Loucy (cell line): ENCODE measurements at regions not wholly inside any gene's neighbourhood (a gene's known extent, or its start where the extent isn't known, plus 50 kb on each side); places are given as distances from the start of the nearest gene placed in this dataset.

Experiments
- H2AFZ ChIP-seq: fragments of 200-600 bp; sonication (generic); 2 replicates; pipeline ENCODE4 v1.6.0; 2016; ENCODE audit warnings: antibody characterized with exemption, mild to moderate bottlenecking, low read length, moderate library complexity
- H3F3A ChIP-seq: fragments of 200-600 bp; 2 replicates; pipeline ENCODE4 v1.6.0; 2016; ENCODE audit warnings: antibody characterized with exemption, low read depth, mild to moderate bottlenecking
- H3K27me3 ChIP-seq: fragments of 200-600 bp; sonication (generic); 2 replicates; pipeline ENCODE4 v1.6.1; 2014; ENCODE audit warnings: low read length, mild to moderate bottlenecking; ENCODE audit not compliant: insufficient read depth, poor library complexity, severe bottlenecking
- H3K36me3 ChIP-seq: fragments of 200-600 bp; sonication (generic); 2 replicates; pipeline ENCODE4 v1.6.1; 2016; ENCODE audit warnings: low read length; ENCODE audit not compliant: insufficient read depth
- H3K4me1 ChIP-seq: fragments of 200-600 bp; sonication (generic); 2 replicates; pipeline ENCODE4 v1.5.1; 2014; ENCODE audit warnings: low read length, mild to moderate bottlenecking; ENCODE audit not compliant: insufficient read depth, poor library complexity, severe bottlenecking
- H3K4me2 ChIP-seq: fragments of 200-600 bp; sonication (generic); 2 replicates; pipeline ENCODE4 v1.6.0; 2014; ENCODE audit warnings: antibody characterized with exemption, low read length, low read depth, mild to moderate bottlenecking; ENCODE audit not compliant: poor library complexity, severe bottlenecking
- H3K4me3 ChIP-seq: fragments of 200-600 bp; sonication (generic); 2 replicates; pipeline ENCODE4 v1.5.1; 2014; ENCODE audit warnings: low read length, mild to moderate bottlenecking, mixed read lengths; ENCODE audit not compliant: poor library complexity, severe bottlenecking
- H3K79me2 ChIP-seq: fragments of 200-600 bp; sonication (generic); 2 replicates; pipeline ENCODE4 v1.6.1; 2014; ENCODE audit warnings: low read length; ENCODE audit not compliant: insufficient read depth
- H3K9ac ChIP-seq: fragments of 200-600 bp; sonication (generic); 2 replicates; pipeline ENCODE4 v1.6.0; 2014; ENCODE audit warnings: mild to moderate bottlenecking, low read depth, low read length, moderate library complexity; ENCODE audit not compliant: poor library complexity, severe bottlenecking
- H3K9me2 ChIP-seq: fragments of 200-600 bp; sonication (generic); replicated peaks from 2 replicates; pipeline ENCODE4 v1.6.1; 2016; ENCODE audit warnings: low read depth, low read length, mixed read lengths
- H3K9me3 ChIP-seq: fragments of 200-600 bp; sonication (generic); 2 replicates; pipeline ENCODE4 v1.6.1; 2014; ENCODE audit warnings: mild to moderate bottlenecking, antibody characterized with exemption, low read length, low read depth; ENCODE audit not compliant: insufficient read depth
- H4K20me1 ChIP-seq: fragments of 200-600 bp; sonication (generic); 2 replicates; pipeline ENCODE4 v1.6.0; 2014; ENCODE audit warnings: antibody characterized with exemption, low read length, mild to moderate bottlenecking; ENCODE audit not compliant: insufficient read depth, poor library complexity, severe bottlenecking
- EZH2phosphoT487 ChIP-seq: fragments of 200-600 bp; IDR thresholded peaks from 2 replicates; pipeline ENCODE4 v1.6.1; 2018; ENCODE audit warnings: antibody characterized with exemption, mild to moderate bottlenecking, moderate library complexity, borderline replicate concordance
- TF ChIP-seq, protein P1 (sequence below): fragments of 200-600 bp; sonication (generic); conservative IDR thresholded peaks from 2 replicates; pipeline ENCODE4 v1.5.1; 2014; ENCODE audit warnings: mild to moderate bottlenecking, antibody characterized with exemption, low read length

- Histone ChIP-seq H3K9me3 (no peaks in the 10 kb centered on the region), H3F3A (no peaks in the 10 kb centered on the region), H3K36me3 (no peaks in the 10 kb centered on the region), H3K9me2 (no peaks in the 10 kb centered on the region), H3K9ac (no peak overlapping the region), H4K20me1 (no peaks in the 10 kb centered on the region), H2AFZ (no peak overlapping the region), H3K27me3 (no peaks in the 10 kb centered on the region), H3K4me1 (no peaks in the 10 kb centered on the region), H3K4me3 (no peak overlapping the region), H3K4me2 (no peak overlapping the region), H3K79me2 (no peaks in the 10 kb centered on the region)
- TF ChIP-seq, protein P1, sequence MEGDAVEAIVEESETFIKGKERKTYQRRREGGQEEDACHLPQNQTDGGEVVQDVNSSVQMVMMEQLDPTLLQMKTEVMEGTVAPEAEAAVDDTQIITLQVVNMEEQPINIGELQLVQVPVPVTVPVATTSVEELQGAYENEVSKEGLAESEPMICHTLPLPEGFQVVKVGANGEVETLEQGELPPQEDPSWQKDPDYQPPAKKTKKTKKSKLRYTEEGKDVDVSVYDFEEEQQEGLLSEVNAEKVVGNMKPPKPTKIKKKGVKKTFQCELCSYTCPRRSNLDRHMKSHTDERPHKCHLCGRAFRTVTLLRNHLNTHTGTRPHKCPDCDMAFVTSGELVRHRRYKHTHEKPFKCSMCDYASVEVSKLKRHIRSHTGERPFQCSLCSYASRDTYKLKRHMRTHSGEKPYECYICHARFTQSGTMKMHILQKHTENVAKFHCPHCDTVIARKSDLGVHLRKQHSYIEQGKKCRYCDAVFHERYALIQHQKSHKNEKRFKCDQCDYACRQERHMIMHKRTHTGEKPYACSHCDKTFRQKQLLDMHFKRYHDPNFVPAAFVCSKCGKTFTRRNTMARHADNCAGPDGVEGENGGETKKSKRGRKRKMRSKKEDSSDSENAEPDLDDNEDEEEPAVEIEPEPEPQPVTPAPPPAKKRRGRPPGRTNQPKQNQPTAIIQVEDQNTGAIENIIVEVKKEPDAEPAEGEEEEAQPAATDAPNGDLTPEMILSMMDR: no peak
- no peak for TF ChIP-seq EZH2phosphoT487
Measured at GRCh38 chr12:63206494-63206893, 55.5 kb upstream of the AVPR1A start.
